Gastroesophageal sphincter (tissue), 3 donors: ENCODE measurements at regions not wholly inside any gene's neighbourhood (a gene's known extent, or its start where the extent isn't known, plus 50 kb on each side); places are given as distances from the start of the nearest gene placed in this dataset.
"Not testable (repeated sequence)": the region's sequence is repeated elsewhere in the genome, so short reads cannot be mapped to it uniquely, and the experiment has no call there.

ENCODE experiments used
- EP300 ChIP-seq: sonication (generic); formaldehyde crosslinking; IDR thresholded peaks from one replicate; pipeline ENCODE4 v1.6.1; 2017; ENCODE audit warnings: antibody characterized with exemption, mild to moderate bottlenecking
- POLR2A ChIP-seq, 2 donors: fragments of 450-650 bp; IDR thresholded peaks; one replicate each; pipeline ENCODE4 v1.6.1; 2017; ENCODE audit warnings: antibody characterized with exemption in 2 of 2, mild to moderate bottlenecking in 2 of 2, moderate library complexity in 1 of 2
- TF ChIP-seq, protein P1 (sequence below), 4 experiments: fragments of 200-600 bp in 2 of 4; fragments of 450-650 bp in 2 of 4; sonication (generic) in 1 of 4; IDR thresholded peaks; one replicate each; pipeline ENCODE4 v1.5.1; 2017 to 2019; ENCODE audit warnings: antibody characterized with exemption in 4 of 4, mild to moderate bottlenecking in 2 of 4, moderate library complexity in 2 of 4

DNA sequence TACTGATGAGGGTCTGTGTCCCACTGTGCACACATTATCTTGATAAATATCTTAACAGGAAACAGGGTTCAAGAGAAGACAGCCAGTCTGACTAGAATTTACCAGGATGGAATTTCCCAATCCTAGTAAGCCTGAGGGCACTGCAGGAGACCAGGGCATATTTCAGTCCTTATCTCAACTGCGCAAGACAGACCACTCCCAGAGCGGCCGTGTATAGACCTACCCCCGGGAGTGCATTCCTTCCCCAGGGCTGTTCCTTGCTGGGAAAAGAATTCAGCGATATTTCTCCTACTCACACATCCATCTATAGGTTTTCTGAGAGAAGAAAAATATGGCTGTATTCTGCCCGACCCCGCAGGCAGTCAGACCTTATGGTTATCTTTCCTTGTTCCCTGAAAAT lies 191.3 kb downstream of the DKK1 start:
- TF ChIP-seq, protein P1, sequence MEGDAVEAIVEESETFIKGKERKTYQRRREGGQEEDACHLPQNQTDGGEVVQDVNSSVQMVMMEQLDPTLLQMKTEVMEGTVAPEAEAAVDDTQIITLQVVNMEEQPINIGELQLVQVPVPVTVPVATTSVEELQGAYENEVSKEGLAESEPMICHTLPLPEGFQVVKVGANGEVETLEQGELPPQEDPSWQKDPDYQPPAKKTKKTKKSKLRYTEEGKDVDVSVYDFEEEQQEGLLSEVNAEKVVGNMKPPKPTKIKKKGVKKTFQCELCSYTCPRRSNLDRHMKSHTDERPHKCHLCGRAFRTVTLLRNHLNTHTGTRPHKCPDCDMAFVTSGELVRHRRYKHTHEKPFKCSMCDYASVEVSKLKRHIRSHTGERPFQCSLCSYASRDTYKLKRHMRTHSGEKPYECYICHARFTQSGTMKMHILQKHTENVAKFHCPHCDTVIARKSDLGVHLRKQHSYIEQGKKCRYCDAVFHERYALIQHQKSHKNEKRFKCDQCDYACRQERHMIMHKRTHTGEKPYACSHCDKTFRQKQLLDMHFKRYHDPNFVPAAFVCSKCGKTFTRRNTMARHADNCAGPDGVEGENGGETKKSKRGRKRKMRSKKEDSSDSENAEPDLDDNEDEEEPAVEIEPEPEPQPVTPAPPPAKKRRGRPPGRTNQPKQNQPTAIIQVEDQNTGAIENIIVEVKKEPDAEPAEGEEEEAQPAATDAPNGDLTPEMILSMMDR (IDR thresholded peaks at IDR 0.05): not testable (repeated sequence)
- not testable (repeated sequence) for TF ChIP-seq POLR2A (IDR thresholded peaks at IDR 0.05); EP300
